ENCODE measurements at regions not wholly inside any gene's neighbourhood (a gene's known extent, or its start where the extent isn't known, plus 50 kb on each side); places are given as distances from the start of the nearest gene placed in this dataset.

GRCh38 chr2:196565106-196565765 lies 74.3 kb upstream of the CCDC150 start:
- DNase-seq (ENCODE audit: low read depth in 3 of 3, low spot score in 2 of 3): no peak

GRCh38 chr2:196565982-196566381 lies 73.5 kb upstream of the CCDC150 start:
- DNase-seq (ENCODE audit: low read depth in 3 of 3, low spot score in 2 of 3): no peak

- DNase-seq (ENCODE audit: low read depth in 3 of 3, low spot score in 2 of 3): no peak
Measured at GRCh38 chr2:196566961-196567666, 72.4 kb upstream of the CCDC150 start.

GRCh38 chr2:196568506-196568905 lies 71.0 kb upstream of the CCDC150 start:
- no peak for DNase-seq (ENCODE audit: low read depth in 3 of 3, low spot score in 2 of 3)

- DNase-seq (ENCODE audit: low read depth in 3 of 3, low spot score in 2 of 3): no peak
Measured at GRCh38 chr2:196584903-196585302, 54.6 kb upstream of the CCDC150 start.

- DNase-seq (ENCODE audit: low read depth in 3 of 3, low spot score in 2 of 3): no peak
Measured at GRCh38 chr2:196586511-196586991, 53.0 kb upstream of the CCDC150 start.

- DNase-seq (ENCODE audit: low read depth in 3 of 3, low spot score in 2 of 3): no peak
Measured at GRCh38 chr2:196587056-196587455, 52.5 kb upstream of the CCDC150 start.

- no peak for DNase-seq (ENCODE audit: low read depth in 3 of 3, low spot score in 2 of 3)
Measured at GRCh38 chr2:196587739-196588138, 51.8 kb upstream of the CCDC150 start.

GRCh38 chr2:196589419-196589818 lies 50.1 kb upstream of the CCDC150 start:
- DNase-seq (ENCODE audit: low read depth in 3 of 3, low spot score in 2 of 3): no peak
